Parathyroid adenoma (tissue), 2 donors: ENCODE measurements at regions not wholly inside any gene's neighbourhood (a gene's known extent, or its start where the extent isn't known, plus 50 kb on each side); places are given as distances from the start of the nearest gene placed in this dataset.

Experiments used
- H2AFZ ChIP-seq: fragments of 300-600 bp; sonication (generic); one replicate; pipeline ENCODE4 v1.7.0; 2017; ENCODE audit warnings: antibody characterized with exemption, mild to moderate bottlenecking
- H3K27ac ChIP-seq: fragments of 300-600 bp; sonication (generic); one replicate; pipeline ENCODE4 v1.7.0; 2017
- H3K27me3 ChIP-seq: fragments of 300-600 bp; sonication (generic); one replicate; pipeline ENCODE4 v1.7.0; 2017; ENCODE audit warnings: low read length; ENCODE audit not compliant: control insufficient read depth, insufficient read depth
- H3K36me3 ChIP-seq: fragments of 300-600 bp; sonication (generic); one replicate; pipeline ENCODE4 v1.7.0; 2017; ENCODE audit warnings: low read length; ENCODE audit not compliant: control insufficient read depth, insufficient read depth
- H3K4me1 ChIP-seq: fragments of 300-600 bp; sonication (generic); one replicate; pipeline ENCODE4 v1.7.0; 2017; ENCODE audit warnings: control low read depth
- H3K4me2 ChIP-seq: fragments of 300-600 bp; sonication (generic); one replicate; pipeline ENCODE4 v1.7.0; 2017; ENCODE audit warnings: low read length
- H3K4me3 ChIP-seq: fragments of 300-600 bp; sonication (generic); one replicate; pipeline ENCODE4 v1.7.0; 2017; ENCODE audit warnings: low read depth, low read length
- H3K79me2 ChIP-seq: fragments of 300-600 bp; sonication (generic); one replicate; pipeline ENCODE4 v1.7.0; 2017; ENCODE audit warnings: control low read depth
- H3K9ac ChIP-seq: fragments of 300-600 bp; sonication (generic); one replicate; pipeline ENCODE4 v1.7.0; 2017; ENCODE audit warnings: mild to moderate bottlenecking
- H3K9me3 ChIP-seq: fragments of 300-600 bp; sonication (generic); one replicate; pipeline ENCODE4 v1.7.0; 2017; ENCODE audit warnings: low read length; ENCODE audit not compliant: control insufficient read depth
- TF ChIP-seq, protein P1 (sequence below): fragments of 300-600 bp; sonication (generic); IDR thresholded peaks from one replicate; pipeline ENCODE4 v1.7.0; 2017; ENCODE audit warnings: antibody characterized with exemption, mild to moderate bottlenecking
- donor health status: primary hyperparathyroidism.

DNA sequence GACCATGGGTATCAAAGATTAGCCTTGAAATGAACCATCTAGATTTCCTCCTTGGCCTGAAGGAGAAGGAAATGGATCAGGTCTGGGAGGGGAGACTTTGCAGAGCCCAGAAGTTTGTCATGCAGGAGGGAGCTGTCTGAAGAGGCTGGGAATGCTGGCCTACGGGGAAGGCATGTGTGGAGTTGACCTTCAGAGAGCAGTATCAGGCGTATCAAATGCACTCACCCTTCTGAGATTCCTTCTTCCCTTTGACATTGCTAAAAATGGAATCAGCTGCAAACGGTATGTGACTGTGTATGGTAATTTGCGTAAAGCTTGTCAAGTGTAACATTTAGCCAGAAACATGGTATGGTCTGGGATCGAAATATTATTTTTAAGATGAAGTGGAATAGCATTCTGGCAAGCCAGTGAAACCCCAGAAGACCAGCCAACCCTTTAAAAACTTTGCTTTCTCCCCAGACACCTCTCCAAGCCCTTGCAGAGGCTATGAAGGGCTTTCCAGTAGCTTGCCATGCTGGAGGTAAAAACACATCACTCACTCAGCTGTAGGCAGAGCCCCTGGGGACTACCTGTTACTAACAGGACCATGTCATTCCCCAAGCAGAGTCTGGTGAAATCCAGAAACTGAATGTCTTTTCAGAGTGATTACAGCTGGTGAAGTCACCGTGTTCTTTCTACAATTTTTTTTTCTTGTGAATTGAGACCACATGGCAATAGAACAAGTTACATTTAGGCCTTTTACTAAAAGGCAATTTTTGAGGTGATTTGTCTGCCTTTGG is 174.7 kb upstream of the SLC24A5 start:
- Histone ChIP-seq H2AFZ (no peak overlapping the region), H3K9me3 (no peaks in the 10 kb centered on the region), H3K4me3 (no peak overlapping the region), H3K4me1 (no peaks in the 10 kb centered on the region), H3K27me3 (no peaks in the 10 kb centered on the region), H3K4me2 (no peak overlapping the region), H3K9ac (no peak overlapping the region), H3K79me2 (no peaks in the 10 kb centered on the region), H3K27ac (no peak overlapping the region), H3K36me3 (no peaks in the 10 kb centered on the region)
- TF ChIP-seq, protein P1, sequence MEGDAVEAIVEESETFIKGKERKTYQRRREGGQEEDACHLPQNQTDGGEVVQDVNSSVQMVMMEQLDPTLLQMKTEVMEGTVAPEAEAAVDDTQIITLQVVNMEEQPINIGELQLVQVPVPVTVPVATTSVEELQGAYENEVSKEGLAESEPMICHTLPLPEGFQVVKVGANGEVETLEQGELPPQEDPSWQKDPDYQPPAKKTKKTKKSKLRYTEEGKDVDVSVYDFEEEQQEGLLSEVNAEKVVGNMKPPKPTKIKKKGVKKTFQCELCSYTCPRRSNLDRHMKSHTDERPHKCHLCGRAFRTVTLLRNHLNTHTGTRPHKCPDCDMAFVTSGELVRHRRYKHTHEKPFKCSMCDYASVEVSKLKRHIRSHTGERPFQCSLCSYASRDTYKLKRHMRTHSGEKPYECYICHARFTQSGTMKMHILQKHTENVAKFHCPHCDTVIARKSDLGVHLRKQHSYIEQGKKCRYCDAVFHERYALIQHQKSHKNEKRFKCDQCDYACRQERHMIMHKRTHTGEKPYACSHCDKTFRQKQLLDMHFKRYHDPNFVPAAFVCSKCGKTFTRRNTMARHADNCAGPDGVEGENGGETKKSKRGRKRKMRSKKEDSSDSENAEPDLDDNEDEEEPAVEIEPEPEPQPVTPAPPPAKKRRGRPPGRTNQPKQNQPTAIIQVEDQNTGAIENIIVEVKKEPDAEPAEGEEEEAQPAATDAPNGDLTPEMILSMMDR = no peak

DNA sequence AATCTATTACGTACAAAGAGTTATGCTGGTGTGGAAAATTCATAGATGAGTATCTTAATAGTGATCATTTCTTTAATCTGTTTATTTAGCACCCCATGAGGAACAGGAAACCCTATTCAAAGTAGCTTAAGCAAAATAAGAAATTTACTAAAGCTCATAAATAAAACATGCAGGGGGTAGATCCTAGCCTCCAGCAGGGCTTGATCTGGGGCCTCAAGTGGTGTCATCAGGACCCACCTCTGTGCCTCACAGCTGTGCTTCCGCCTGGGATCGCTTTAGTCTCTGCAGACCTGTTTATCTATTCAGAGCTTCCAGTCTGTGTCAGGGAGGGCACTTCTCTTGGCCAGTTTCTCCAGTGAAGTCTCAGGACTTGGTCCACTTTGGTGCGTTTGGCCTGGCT is 171.0 kb upstream of the SLC24A5 start:
- Histone ChIP-seq H3K4me3 (no peak overlapping the region), H3K4me1 (no peaks in the 10 kb centered on the region), H3K27me3 (no peaks in the 10 kb centered on the region), H3K9ac (no peak overlapping the region), H3K9me3 (no peaks in the 10 kb centered on the region), H3K36me3 (no peaks in the 10 kb centered on the region), H2AFZ (no peak overlapping the region), H3K79me2 (no peaks in the 10 kb centered on the region), H3K4me2 (no peak overlapping the region), H3K27ac (no peak overlapping the region)
- TF ChIP-seq, protein P1 = no peak

DNA sequence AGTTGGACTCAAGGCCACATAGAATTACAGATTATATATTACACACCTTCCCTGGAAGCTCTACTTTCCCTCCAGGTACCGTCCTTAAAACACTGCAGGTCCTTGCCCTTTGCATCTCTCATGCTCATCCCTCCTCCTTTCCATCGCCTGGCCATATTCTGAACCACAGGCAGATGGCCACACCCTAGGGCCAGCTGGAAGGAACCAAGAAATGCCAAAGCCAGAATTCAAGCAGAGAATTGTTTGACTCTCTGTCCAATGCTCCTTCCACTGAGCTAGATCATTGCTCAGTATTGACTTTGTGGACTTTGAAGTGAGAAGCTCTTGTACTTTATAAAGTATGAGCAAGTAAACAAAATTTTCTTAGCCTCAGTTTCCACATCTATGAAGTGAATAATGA is 170.3 kb upstream of the SLC24A5 start:
- H3K9me3 ChIP-seq = no peaks in the 10 kb centered on the region
- H3K4me3 ChIP-seq = no peak overlapping the region
- TF ChIP-seq, protein P1 = no peak
- no peaks in the 10 kb centered on the region for H3K27me3 ChIP-seq
- H3K79me2 ChIP-seq = no peaks in the 10 kb centered on the region
- H3K27ac ChIP-seq = no peak overlapping the region
- no peaks in the 10 kb centered on the region for H3K36me3 ChIP-seq
- H3K4me2 ChIP-seq = no peak overlapping the region
- no peaks in the 10 kb centered on the region for H3K4me1 ChIP-seq
- no peak overlapping the region for H2AFZ ChIP-seq
- H3K9ac ChIP-seq = no peak overlapping the region

DNA sequence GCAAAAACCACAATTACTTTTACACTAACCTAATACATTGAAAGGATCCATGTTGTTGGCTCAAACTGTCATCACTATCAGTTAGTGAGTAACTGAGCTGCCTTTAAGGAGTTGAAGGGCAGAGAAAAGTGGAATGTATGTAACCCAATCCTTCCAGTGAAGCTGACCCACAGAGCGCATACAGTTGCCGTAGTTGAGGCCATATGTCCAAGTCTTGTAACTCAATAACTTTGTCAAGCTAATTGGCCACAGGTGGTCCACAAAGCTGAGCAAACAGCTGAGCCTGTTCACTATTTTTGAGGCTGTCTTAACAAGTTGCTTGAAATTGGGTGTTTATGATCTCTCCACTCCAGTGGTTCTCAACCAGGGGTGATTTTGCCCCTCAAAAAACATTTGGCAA is 169.0 kb upstream of the SLC24A5 start:
- no peaks in the 10 kb centered on the region for H3K79me2 ChIP-seq

More for the DNA sequence above, 169.0 kb upstream of the SLC24A5 start:
- H3K36me3 ChIP-seq = no peaks in the 10 kb centered on the region
- no peak overlapping the region for H3K4me3 ChIP-seq
- H3K9ac ChIP-seq = no peak overlapping the region
- no peak overlapping the region for H2AFZ ChIP-seq
- TF ChIP-seq, protein P1 = no peak
- no peaks in the 10 kb centered on the region for H3K27me3 ChIP-seq
- no peak overlapping the region for H3K4me2 ChIP-seq
- H3K4me1 ChIP-seq = no peaks in the 10 kb centered on the region
- H3K27ac ChIP-seq = no peak overlapping the region
- no peaks in the 10 kb centered on the region for H3K9me3 ChIP-seq
